ENCODE measurements at regions not wholly inside any gene's neighbourhood (a gene's known extent, or its start where the extent isn't known, plus 50 kb on each side); places are given as distances from the start of the nearest gene placed in this dataset.
"Not testable (repeated sequence)": the region's sequence is repeated elsewhere in the genome, so short reads cannot be mapped to it uniquely, and the experiment has no call there.

GRCh38 chr4:118574251-118574913 lies 110.8 kb upstream of the METTL14 start:
- TF ChIP-seq CTCF (conservative IDR thresholded peaks at IDR 0.05); EZH2 (IDR thresholded peaks at IDR 0.05; ENCODE audit: low read depth): not testable (repeated sequence)

All from PC-9 (cell line).